ENCODE measurements at regions not wholly inside any gene's neighbourhood (a gene's known extent, or its start where the extent isn't known, plus 50 kb on each side); places are given as distances from the start of the nearest gene placed in this dataset.

DNA sequence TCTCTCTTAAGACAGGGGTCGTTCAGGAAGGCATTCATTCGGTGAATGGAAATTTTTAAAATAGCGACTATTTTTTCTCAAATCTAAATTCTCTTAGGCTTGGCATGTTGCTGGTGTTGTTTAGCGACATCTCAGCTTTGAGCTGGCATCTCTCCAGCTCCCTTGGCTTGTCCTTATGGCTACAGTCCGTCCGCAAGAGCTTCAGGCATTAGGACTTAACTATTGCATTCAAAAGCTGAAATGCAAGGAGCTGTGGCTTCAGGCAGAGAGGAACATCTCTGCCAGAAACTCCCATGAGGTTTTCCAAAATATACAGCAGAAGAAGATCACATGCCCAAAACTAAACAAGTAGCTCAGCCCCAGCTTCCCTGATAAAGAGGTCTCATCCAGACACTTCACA, 578.5 kb downstream of the EFNB2 start:
- WGBS, 2 donors = 59 to 61% methylated on average over 6 of the region's 6 CpGs
- no peak for DNase-seq (ENCODE audit: low spot score in 2 of 2)
- intact Hi-C loops (cut with DNase I; ENCODE audit: low total_unique reads) = no loop called here
- no peak overlapping the region for H3K4me3 ChIP-seq (ENCODE audit: low read depth, poor library complexity, severe bottlenecking)
- TF ChIP-seq, protein P1, sequence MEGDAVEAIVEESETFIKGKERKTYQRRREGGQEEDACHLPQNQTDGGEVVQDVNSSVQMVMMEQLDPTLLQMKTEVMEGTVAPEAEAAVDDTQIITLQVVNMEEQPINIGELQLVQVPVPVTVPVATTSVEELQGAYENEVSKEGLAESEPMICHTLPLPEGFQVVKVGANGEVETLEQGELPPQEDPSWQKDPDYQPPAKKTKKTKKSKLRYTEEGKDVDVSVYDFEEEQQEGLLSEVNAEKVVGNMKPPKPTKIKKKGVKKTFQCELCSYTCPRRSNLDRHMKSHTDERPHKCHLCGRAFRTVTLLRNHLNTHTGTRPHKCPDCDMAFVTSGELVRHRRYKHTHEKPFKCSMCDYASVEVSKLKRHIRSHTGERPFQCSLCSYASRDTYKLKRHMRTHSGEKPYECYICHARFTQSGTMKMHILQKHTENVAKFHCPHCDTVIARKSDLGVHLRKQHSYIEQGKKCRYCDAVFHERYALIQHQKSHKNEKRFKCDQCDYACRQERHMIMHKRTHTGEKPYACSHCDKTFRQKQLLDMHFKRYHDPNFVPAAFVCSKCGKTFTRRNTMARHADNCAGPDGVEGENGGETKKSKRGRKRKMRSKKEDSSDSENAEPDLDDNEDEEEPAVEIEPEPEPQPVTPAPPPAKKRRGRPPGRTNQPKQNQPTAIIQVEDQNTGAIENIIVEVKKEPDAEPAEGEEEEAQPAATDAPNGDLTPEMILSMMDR (IDR thresholded peaks at IDR 0.05) = no peak
- TF ChIP-seq POLR2A (IDR thresholded peaks at IDR 0.05) = no peak

DNA sequence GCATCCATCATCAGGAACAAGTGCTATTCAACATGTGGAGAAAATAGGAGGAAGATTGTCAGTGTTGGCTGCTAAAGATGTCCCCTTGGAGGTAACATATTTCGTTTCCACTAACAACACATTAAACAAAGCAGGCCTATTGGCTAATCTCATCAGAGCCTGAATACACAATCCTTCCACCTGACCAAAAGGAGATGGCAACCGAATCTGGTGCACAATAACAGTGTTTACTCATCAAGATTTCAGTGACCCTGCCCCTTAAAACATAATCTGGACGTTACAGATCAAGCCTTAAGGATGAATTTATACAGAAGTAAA, 582.5 kb downstream of the EFNB2 start:
- H3K4me3 ChIP-seq (ENCODE audit: low read depth, poor library complexity, severe bottlenecking) = no peak overlapping the region
- no peak for TF ChIP-seq POLR2A (IDR thresholded peaks at IDR 0.05)
- TF ChIP-seq, protein P1 (IDR thresholded peaks at IDR 0.05) = no peak
- intact Hi-C loops (cut with DNase I; ENCODE audit: low total_unique reads) = no loop called here
- WGBS, 2 donors = 77 to 79% methylated on average over 3 of the region's 3 CpGs
- DNase-seq (ENCODE audit: low spot score in 2 of 2) = no peak

DNA sequence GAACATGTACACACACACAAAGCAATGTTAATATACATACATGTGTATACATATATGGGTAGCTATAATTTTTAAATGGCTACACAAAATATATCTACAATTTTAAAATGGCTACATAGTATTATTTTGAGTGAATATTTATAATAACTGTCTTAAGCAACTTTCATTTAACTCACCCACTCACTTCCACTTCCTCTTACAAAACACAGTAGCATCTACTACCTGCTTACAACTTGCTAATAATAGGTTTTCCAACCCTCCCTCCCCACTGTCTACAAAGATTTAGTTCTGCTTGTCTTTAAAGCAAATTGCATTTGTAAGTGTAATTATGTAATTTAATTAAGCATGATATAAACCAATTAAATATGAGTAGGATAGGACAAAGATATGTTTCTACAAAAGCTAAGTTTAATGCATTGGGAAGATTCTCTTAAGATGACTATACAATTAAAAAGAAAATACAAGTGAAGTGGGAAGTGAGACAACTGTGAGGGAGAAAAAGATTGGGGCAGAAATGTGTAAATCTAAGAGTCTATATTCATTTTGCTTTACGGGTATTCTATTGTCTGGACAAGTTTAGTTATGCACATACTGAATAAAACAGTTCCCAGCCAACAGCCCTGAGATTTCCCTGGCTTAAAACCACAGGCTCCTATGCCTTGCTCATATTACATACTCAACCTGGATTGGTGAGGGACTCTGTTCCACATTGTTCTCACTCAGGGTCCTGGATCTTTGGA, 583.1 kb downstream of the EFNB2 start:
- TF ChIP-seq, protein P1 (IDR thresholded peaks at IDR 0.05) = no peak
- TF ChIP-seq POLR2A (IDR thresholded peaks at IDR 0.05) = no peak
- no peak for DNase-seq (ENCODE audit: low spot score in 2 of 2)
- intact Hi-C loops (cut with DNase I; ENCODE audit: low total_unique reads) = no loop called here
- no peak overlapping the region for H3K4me3 ChIP-seq (ENCODE audit: low read depth, poor library complexity, severe bottlenecking)
- WGBS, 2 donors = 84 to 88% methylated on average over 1 of the region's 1 CpG

DNA sequence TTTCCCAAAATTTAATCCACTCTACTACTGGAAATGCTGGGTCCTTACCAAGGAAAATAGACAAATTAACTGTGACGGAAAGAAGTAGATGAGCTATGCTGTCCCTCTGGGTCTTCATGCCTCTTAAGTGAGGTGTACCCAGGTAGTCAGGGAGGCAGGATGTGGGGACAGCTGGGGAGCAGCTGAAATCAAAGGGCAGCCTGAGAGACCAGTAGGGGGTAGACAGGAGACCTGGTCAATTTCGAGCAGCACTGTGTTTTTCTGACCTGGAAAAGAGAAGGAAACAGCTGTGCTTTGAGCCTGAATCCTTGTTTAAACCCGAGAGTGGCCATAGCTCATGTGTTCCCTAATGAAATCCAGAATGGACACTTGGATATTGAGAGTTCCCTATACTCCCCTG, 587.3 kb downstream of the EFNB2 start:
- 77 to 80% methylated on average over 3 of the region's 3 CpGs for WGBS, 2 donors
- DNase-seq (ENCODE audit: low spot score in 2 of 2) = no peak
- TF ChIP-seq, protein P1 (IDR thresholded peaks at IDR 0.05) = no peak
- no peak for TF ChIP-seq POLR2A (IDR thresholded peaks at IDR 0.05)
- intact Hi-C loops (cut with DNase I; ENCODE audit: low total_unique reads) = no loop called here
- H3K4me3 ChIP-seq (ENCODE audit: low read depth, poor library complexity, severe bottlenecking) = no peak overlapping the region

DNA sequence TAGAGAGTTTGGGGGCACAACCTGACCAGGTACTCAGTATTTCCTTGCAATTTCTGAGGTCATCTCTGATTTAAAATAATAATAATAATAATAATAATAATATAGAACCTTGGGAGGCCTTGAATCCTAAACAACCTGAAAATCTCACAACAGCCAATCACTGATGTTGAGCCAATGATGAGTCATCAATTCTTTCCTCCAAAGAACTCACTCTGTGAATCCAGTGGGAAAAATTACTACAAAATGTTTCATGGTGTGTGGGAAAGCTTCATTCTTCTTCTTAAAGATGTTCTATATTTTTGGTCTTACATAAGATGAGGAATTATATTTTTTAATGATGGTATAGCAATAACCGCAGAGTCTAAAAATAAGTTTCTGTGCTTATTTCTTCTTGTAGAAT, 594.6 kb downstream of the EFNB2 start:
- 98 to 100% methylated on average over 1 of the region's 1 CpG for WGBS, 2 donors

More for the DNA sequence above, 594.6 kb downstream of the EFNB2 start:
- DNase-seq (ENCODE audit: low spot score in 2 of 2) = no peak
- H3K4me3 ChIP-seq (ENCODE audit: low read depth, poor library complexity, severe bottlenecking) = no peak overlapping the region
- TF ChIP-seq, protein P1 (IDR thresholded peaks at IDR 0.05) = no peak
- TF ChIP-seq POLR2A (IDR thresholded peaks at IDR 0.05) = no peak
- intact Hi-C loops (cut with DNase I; ENCODE audit: low total_unique reads) = no loop called here

Data from lower leg skin (tissue), 4 donors.